BJ (cell line): ENCODE measurements at regions not wholly inside any gene's neighbourhood (a gene's known extent, or its start where the extent isn't known, plus 50 kb on each side); places are given as distances from the start of the nearest gene placed in this dataset.

Experiments
- CTCF ChIA-PET: fragments of 350-600 bp; formaldehyde crosslinking; extraction: SDS; loops from one replicate; lab custom pipeline; 2021; ENCODE audit warnings: antibody characterized with exemption, inconsistent platforms; lab: Yijun Ruan, JAX
- POLR2A ChIA-PET: fragments of 300-600 bp; sonication (Branson Sonifier 250); formaldehyde crosslinking; extraction: SDS; loops from one replicate; lab custom pipeline; 2021; ENCODE audit warnings: antibody characterized with exemption; lab: Charles Lee
- DNase-seq: peaks from one replicate; pipeline ENCODE4 v3.0.0-alpha.2; 2011; ENCODE audit warnings: low read depth
- H3K27me3 ChIP-seq: 2 replicates; pipeline ENCODE4 v1.6.0; 2011; ENCODE audit warnings: low read length; ENCODE audit not compliant: control insufficient read depth, insufficient read depth
- H3K36me3 ChIP-seq: 2 replicates; pipeline ENCODE4 v1.5.1; 2011; ENCODE audit warnings: low read length; ENCODE audit not compliant: control insufficient read depth, insufficient read depth
- H3K4me3 ChIP-seq: 2 replicates; pipeline ENCODE4 v1.5.1; 2011; ENCODE audit warnings: low read depth, mild to moderate bottlenecking, control low read depth, low read length
- CTCF ChIP-seq: IDR thresholded peaks from 2 replicates; pipeline ENCODE4 v1.5.1; 2011; ENCODE audit warnings: low read depth, mild to moderate bottlenecking, control low read depth, inconsistent platforms, low read length, moderate library complexity; ENCODE audit not compliant: insufficient read depth

- Histone ChIP-seq H3K27me3 (no peaks in the 10 kb centered on the region), H3K4me3 (no peak overlapping the region), H3K36me3 (no peaks in the 10 kb centered on the region)
- ChIA-PET POLR2A (no interaction called here), CTCF (no interaction called here)
- DNase-seq, result no peak
- TF ChIP-seq CTCF, result no peak
Measured at GRCh38 chr2:144931960-144932359, 412.0 kb upstream of the ZEB2 start.

GRCh38 chr2:144931480-144931879 lies 411.6 kb upstream of the ZEB2 start:
- H3K4me3 ChIP-seq, result no peak overlapping the region
- TF ChIP-seq CTCF, result no peak
- H3K27me3 ChIP-seq, result no peaks in the 10 kb centered on the region
- CTCF ChIA-PET, result no interaction called here
- no peaks in the 10 kb centered on the region for H3K36me3 ChIP-seq
- no peak for DNase-seq
- POLR2A ChIA-PET, result no interaction called here

GRCh38 chr2:144927429-144927828 lies 407.5 kb upstream of the ZEB2 start:
- no peaks in the 10 kb centered on the region for H3K36me3 ChIP-seq
- no peak for DNase-seq
- ChIA-PET CTCF (no interaction called here), POLR2A (no interaction called here)
- H3K4me3 ChIP-seq, result no peak overlapping the region
- TF ChIP-seq CTCF, result no peak
- no peaks in the 10 kb centered on the region for H3K27me3 ChIP-seq

GRCh38 chr2:144925886-144926285 lies 406.0 kb upstream of the ZEB2 start:
- Histone ChIP-seq H3K36me3 (no peaks in the 10 kb centered on the region), H3K27me3 (no peaks in the 10 kb centered on the region), H3K4me3 (no peak overlapping the region)
- no peak for DNase-seq
- POLR2A ChIA-PET, result no interaction called here
- CTCF ChIA-PET, result no interaction called here
- no peak for TF ChIP-seq CTCF

- DNase-seq, result no peak
- ChIA-PET POLR2A (no interaction called here), CTCF (no interaction called here)
- TF ChIP-seq CTCF, result no peak
- H3K36me3 ChIP-seq, result no peaks in the 10 kb centered on the region
- no peak overlapping the region for H3K4me3 ChIP-seq
- no peaks in the 10 kb centered on the region for H3K27me3 ChIP-seq
Measured at GRCh38 chr2:144924827-144925226, 404.9 kb upstream of the ZEB2 start.
